ENCODE measurements at regions not wholly inside any gene's neighbourhood (a gene's known extent, or its start where the extent isn't known, plus 50 kb on each side); places are given as distances from the start of the nearest gene placed in this dataset.

- H3K36me3 ChIP-seq (replicated peaks in 1 of 2), result no peaks in the 10 kb centered on the region
- intact Hi-C loops (cut with DNase I), result no loop called here
These were observed 164.2 kb upstream of the POU3F2 start for GRCh38 chr6:98670045-98670746.

GRCh38 chr6:98672681-98673475, 161.5 kb upstream of the POU3F2 start:
- H3K9me3 ChIP-seq (replicated peaks in 1 of 3), result no peaks in the 10 kb centered on the region
- TF ChIP-seq POLR2A (IDR thresholded peaks at IDR 0.05) (no peak), CTCF (IDR thresholded peaks at IDR 0.05) (no peak)
- no peak for DNase-seq
- H3K4me1 ChIP-seq (replicated peaks in 1 of 2), result no peaks in the 10 kb centered on the region
- H3K36me3 ChIP-seq (replicated peaks in 1 of 2), result no peaks in the 10 kb centered on the region
- WGBS, 4 donors, result 61 to 80% (median 64%) methylated on average over 1 of the region's 1 CpG
- no peak overlapping the region for H3K4me3 ChIP-seq
- intact Hi-C loops (cut with DNase I), result no loop called here
- H3K27ac ChIP-seq, result no peak overlapping the region
- H3K27me3 ChIP-seq, result no peaks in the 10 kb centered on the region

More at GRCh38 chr6:98670045-98670746, 164.2 kb upstream of the POU3F2 start:
- H3K9me3 ChIP-seq (replicated peaks in 1 of 3), result no peaks in the 10 kb centered on the region
- TF ChIP-seq POLR2A (IDR thresholded peaks at IDR 0.05) (no peak), CTCF (IDR thresholded peaks at IDR 0.05) (no peak)
- no peak overlapping the region for H3K27ac ChIP-seq
- no peaks in the 10 kb centered on the region for H3K4me1 ChIP-seq (replicated peaks in 1 of 2)
- no peak overlapping the region for H3K4me3 ChIP-seq
- no peaks in the 10 kb centered on the region for H3K27me3 ChIP-seq
- DNase-seq, result no peak
- 72 to 83% (median 76%) methylated on average over 3 of the region's 3 CpGs for WGBS, 4 donors

GRCh38 chr6:98678481-98678880, 155.9 kb upstream of the POU3F2 start:
- TF ChIP-seq CTCF (IDR thresholded peaks at IDR 0.05), result no peak
- no peak for TF ChIP-seq POLR2A (IDR thresholded peaks at IDR 0.05)
- H3K9me3 ChIP-seq (replicated peaks in 1 of 3), result no peaks in the 10 kb centered on the region
- WGBS, 4 donors, result 23 to 30% (median 24%) methylated on average over 2 of the region's 2 CpGs
- no peaks in the 10 kb centered on the region for H3K36me3 ChIP-seq (replicated peaks in 1 of 2)
- no peak overlapping the region for H3K4me3 ChIP-seq
- DNase-seq, result no peak
- intact Hi-C loops (cut with DNase I), result no loop called here
- no peak overlapping the region for H3K27ac ChIP-seq
- H3K27me3 ChIP-seq, result no peaks in the 10 kb centered on the region
- no peaks in the 10 kb centered on the region for H3K4me1 ChIP-seq (replicated peaks in 1 of 2)

- Histone ChIP-seq H3K27me3 (no peaks in the 10 kb centered on the region), H3K4me1 (replicated peaks in 1 of 2) (no peaks in the 10 kb centered on the region), H3K27ac (no peak overlapping the region), H3K36me3 (replicated peaks in 1 of 2) (no peaks in the 10 kb centered on the region), H3K4me3 (no peak overlapping the region), H3K9me3 (replicated peaks in 1 of 3) (no peaks in the 10 kb centered on the region)
- TF ChIP-seq POLR2A (IDR thresholded peaks at IDR 0.05) (no peak), CTCF (IDR thresholded peaks at IDR 0.05) (no peak)
- 65 to 81% (median 74%) methylated on average over 1 of the region's 1 CpG for WGBS, 4 donors
- intact Hi-C loops (cut with DNase I), result no loop called here
- no peak for DNase-seq
These were observed 148.3 kb upstream of the POU3F2 start for GRCh38 chr6:98686008-98686601.
